Stimulated activated CD4-positive, alpha-beta T cell treated with anti-CD3 and anti-CD28 coated beads, Interleukin-15, amount 100 ng/mL, for 1 hour (primary cell): ENCODE measurements at regions not wholly inside any gene's neighbourhood (a gene's known extent, or its start where the extent isn't known, plus 50 kb on each side); places are given as distances from the start of the nearest gene placed in this dataset.

ENCODE experiments used
- DNase-seq, 2 donors: peaks; one replicate each; pipeline ENCODE4 v3.0.0-alpha.2; 2020; ENCODE audit warnings: low read depth in 1 of 2, low spot score in 1 of 2

DNA sequence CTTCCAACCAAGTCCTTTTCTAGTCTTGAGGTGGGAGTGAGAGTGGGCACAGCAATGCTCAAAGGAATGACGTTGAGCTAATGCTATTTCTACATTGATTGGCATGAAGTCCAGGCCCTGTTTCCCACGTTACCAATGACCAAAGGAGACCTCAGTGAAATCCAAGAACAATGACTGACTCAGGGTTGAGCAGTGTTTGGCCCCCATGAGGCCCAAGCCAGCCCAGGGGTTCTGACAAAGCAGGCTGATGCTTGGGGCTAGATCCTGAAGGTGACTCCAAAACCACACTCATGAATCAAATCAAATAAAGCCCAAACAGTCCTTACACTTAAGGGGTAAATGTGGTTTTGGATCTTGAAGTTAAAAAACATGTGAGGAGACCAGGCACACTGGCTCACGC is 278.5 kb upstream of the GJB5 start:
- DNase-seq: no peak

- DNase-seq: no peak
Observed at GRCh38 chr1:34477632-34478141, 277.2 kb upstream of the GJB5 start.

DNA sequence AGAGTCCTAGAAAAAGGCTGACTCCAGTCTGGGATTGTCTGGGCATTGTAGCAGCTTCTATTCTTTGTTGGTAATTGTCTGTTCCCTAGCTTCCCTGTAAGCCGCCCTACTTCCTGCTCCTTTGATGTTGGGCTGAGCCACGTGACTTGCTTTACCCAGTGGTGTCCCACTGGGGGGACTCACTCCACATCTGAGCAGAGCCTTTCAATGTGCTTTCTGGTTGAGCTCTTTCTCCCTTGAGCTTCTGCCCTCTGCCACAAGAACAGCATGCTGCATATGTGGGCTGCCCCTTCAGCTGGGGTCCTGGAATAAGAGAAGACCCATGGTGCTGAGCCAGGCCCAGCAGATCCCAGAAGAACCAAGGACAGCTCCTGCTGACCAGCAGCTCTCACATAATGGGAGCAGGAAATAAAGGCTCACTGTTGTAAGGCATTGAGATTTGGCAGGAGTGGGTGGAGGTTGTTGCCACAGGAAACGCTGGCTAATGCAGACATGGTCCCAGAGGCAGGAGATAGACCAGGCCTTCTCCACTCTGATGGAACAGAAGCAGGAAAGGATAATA is 276.3 kb upstream of the GJB5 start:
- DNase-seq: no peak

- DNase-seq: no peak
Observed at GRCh38 chr1:34479731-34480130, 275.1 kb upstream of the GJB5 start.

- DNase-seq: no peak
Observed at GRCh38 chr1:34488080-34488708, 266.7 kb upstream of the GJB5 start.

- no peak for DNase-seq
Observed at GRCh38 chr1:34500451-34500850, 254.4 kb upstream of the GJB5 start.

DNA sequence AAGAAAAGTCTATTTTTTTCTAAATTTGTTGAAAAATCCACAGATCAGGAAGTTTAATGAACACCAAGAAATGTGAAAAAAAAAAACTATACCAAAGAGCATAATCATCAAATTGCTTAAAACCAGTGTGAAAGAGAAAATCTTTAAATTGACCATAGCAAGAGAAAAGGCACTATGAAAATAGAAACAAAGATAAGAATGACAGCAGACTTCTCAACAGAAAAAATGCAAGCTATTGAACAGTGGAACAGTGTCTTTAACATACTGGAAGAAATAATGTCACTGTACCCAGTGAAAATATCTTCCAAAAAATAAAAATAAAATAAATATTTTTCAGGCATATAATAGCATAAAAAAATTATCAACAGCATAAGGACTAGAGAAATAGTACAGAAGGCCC is 243.0 kb upstream of the GJB5 start:
- no peak for DNase-seq

GRCh38 chr1:34518146-34518699 is 236.6 kb upstream of the GJB5 start:
- DNase-seq: no peak

DNA sequence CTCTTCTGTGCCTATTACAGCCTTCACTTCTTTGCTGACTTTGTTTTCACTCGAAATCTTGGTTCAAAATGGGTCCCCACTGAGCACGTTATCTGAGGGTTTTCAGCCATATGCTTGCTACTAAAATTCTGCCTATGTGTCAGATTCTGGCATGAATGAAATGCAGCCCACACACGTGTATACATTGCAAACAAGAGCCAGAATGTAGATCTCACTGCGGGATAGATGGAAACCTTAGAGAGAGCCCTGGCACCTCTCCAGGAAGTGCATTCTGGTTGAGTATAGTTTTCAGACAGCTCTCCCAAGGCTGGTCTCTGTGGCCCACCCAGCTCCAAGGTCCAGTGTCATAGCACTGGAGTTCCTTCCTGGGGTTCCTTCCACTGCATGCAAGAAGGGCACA is 234.7 kb upstream of the GJB5 start:
- DNase-seq: no peak

DNA sequence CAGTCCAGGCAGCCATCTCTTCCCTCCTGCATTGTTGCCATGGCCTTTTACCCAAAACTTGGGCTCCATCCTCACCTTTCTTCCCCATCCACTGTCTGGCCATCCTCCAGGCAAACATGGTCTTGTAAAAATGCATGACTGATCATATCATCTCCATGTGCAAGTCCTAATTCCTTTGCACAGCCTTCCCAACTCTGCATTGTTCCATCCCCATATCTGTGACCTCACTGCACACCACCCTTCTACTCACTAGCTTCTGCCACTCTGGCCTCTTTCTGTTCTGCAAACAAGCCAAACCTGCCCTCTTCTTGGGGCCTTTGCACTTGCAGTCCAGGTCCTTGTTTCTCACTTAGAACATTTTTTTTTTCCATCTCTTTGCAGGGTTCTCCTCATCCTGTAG is 230.1 kb upstream of the GJB5 start:
- no peak for DNase-seq

GRCh38 chr1:34529935-34530859 is 224.7 kb upstream of the GJB5 start:
- no peak for DNase-seq

DNA sequence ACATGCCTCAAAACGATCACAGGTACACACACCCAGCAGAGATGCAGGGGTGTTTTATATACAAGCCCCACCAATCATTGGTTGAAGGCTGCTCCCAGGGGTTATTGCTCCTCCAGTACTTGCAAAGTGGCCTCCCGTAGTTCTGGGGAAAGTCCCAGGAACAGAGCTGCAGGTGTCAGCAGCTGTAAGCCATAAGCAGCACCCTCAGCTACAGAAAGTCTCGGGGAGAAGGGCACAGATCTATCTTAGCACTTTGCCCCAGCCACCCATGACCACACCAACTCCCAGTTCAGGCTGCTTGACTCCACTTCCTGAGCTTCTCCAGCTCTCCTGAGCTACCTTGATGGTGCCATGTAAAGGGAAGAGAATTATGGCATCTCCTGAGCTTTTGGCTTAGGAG is 222.7 kb upstream of the GJB5 start:
- DNase-seq: no peak

DNA sequence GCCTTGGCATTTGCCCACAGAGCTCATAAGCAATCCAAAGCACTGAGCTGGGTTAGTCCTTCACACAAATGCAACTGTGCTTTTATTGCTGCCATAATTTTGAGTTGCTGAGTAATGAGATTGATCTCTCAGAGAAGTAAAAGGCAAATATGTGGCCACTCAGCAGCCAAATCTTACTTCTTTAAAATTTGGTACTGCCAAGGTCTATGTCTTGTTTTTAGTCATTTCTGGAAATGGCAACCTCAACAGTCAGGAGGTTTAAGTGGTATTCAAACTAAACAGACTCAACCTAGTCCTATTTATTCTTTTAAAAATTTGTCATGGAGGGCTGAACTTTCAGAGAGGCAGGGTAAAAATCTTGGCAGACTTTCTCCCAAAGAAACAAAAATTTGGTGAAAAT is 216.4 kb upstream of the GJB5 start:
- DNase-seq: no peak

GRCh38 chr1:34547046-34547674 is 207.7 kb upstream of the GJB5 start:
- no peak for DNase-seq

GRCh38 chr1:34549199-34549598 is 205.6 kb upstream of the GJB5 start:
- DNase-seq: no peak

DNA sequence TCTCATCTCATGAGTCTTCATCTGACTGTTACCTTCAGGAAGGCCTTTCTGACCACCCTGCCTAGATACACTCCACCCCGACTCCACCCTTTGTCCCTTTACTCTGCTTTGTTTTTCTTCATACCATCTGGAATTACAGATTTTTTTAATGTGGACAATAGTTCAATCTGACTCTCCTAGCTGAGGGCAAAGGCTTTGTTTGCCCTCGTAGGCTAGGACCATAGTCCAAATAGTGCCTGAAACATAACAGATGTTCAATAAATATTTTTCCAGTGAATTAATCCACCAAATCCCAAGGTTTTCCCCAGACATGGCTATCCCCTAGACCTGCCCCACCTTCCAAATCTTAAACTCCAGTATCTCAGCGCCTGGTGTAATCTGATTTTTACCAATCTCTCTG is 176.5 kb upstream of the GJB5 start:
- DNase-seq: no peak

DNA sequence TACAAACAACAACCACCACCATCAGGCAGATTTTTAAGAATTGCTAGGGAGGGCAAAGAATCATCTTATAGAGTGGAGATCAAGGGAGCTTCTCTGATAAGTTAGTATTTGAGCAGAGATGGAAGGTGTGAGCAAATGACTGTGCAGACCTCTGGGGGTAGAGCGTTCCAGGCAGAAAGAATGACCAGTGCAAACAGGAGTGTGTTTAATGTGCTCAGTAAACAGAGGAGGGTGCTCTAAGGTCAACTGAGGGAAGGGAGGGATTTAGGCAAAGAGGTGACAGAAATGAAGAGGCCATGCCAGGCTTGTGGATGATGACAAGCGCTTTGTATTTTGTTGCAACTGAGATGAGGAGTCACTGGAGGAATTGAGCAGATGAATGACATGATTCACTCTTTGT is 172.5 kb upstream of the GJB5 start:
- no peak for DNase-seq

DNA sequence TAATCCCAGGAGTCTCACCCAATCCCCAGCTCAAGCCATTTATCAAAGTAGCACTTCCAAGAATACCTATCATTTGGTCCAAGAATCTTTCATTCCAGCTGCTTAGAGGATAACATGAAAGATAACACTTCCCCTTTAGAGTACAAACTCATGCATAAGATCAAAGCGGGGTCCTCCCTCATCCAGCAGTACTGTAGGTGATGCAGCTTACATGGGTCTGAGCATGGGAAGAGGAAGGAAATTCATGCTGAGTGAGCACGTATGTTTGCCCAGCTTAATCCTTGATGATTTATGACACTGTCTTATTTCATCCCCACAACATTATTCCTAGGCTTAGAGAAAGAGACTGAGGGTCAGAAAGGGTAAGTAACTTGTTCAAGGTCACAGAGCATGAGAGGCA is 167.1 kb upstream of the GJB5 start:
- no peak for DNase-seq

- no peak for DNase-seq
Observed at GRCh38 chr1:34590211-34590623, 164.6 kb upstream of the GJB5 start.

- DNase-seq: no peak
Observed at GRCh38 chr1:34591751-34592629, 162.9 kb upstream of the GJB5 start.
